SH-SY5Y (cell line): ENCODE measurements at regions not wholly inside any gene's neighbourhood (a gene's known extent, or its start where the extent isn't known, plus 50 kb on each side); places are given as distances from the start of the nearest gene placed in this dataset.

Source experiments
- GATA2 ChIP-seq: IDR thresholded peaks from 2 replicates; pipeline ENCODE4 v1.6.1; 2011; ENCODE audit warnings: mild to moderate bottlenecking, low read depth, low read length
- GATA3 ChIP-seq: IDR thresholded peaks from 2 replicates; pipeline ENCODE4 v1.6.1; 2011; ENCODE audit warnings: low read depth, mild to moderate bottlenecking, low read length, moderate library complexity

DNA sequence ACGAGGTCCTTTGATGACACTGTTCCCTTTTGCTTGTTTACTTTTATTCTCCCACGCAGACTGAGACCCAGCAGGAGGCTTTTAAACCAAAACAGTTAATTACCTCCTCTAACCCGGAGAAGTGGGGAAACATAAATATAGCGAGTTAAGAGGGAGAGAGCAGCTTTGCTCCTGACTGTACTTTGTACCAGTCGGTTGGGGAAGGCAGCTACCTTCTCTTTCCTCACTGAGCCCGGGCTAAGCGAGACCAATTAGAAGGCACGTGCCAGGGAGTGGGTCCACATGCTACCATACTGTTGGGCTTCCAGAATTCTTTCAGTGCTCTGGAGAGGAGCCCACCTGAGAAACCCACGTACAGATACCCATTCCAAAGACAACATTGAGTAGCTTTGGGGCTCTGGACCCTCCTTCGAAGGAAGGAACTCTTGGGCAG lies 124.2 kb downstream of the ZIC5 start:
- TF ChIP-seq GATA2 (no peak), GATA3 (no peak)
